ENCODE measurements at regions not wholly inside any gene's neighbourhood (a gene's known extent, or its start where the extent isn't known, plus 50 kb on each side); places are given as distances from the start of the nearest gene placed in this dataset.

DNA sequence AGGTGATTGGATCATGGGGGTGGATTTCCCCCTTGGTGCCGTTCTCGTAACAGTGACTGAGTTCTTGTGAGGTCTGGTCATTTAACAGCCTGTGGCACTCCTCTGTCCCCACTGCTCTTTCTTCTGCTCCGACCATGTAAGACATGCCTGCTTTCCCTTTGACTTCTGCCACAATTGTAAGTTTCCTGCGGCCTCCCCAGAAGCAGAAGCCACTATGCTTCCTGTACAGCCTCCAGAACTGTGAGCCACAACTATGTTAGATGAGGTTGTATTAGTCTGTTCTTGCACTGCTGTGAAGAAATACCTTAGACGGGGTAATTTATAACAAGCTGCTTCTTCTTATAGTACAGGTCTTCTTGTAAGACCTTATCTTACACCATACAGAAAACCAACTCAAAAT, 241.7 kb upstream of the KLF14 start:
- H3K9me3 Mint-ChIP-seq = no peaks in the 10 kb centered on the region
- H3K36me3 Mint-ChIP-seq = peaks cover 38% of the 10 kb centered on the region
- peaks cover 16% of the 10 kb centered on the region for H3K4me1 Mint-ChIP-seq
- no peak overlapping the region for H3K4me3 Mint-ChIP-seq
- no peak for DNase-seq (ENCODE audit: low spot score in 2 of 2)
- no peak for ATAC-seq (ENCODE audit: low read depth)
- no peak overlapping the region for H3K27ac Mint-ChIP-seq
- H3K27me3 Mint-ChIP-seq = no peaks in the 10 kb centered on the region

- no peak overlapping the region for H3K27ac Mint-ChIP-seq
- no peaks in the 10 kb centered on the region for H3K9me3 Mint-ChIP-seq
- ATAC-seq (ENCODE audit: low read depth) (peak; percentile 88), DNase-seq (ENCODE audit: low spot score in 2 of 2) (peak in 1 of 2 donors; percentile 37)
- H3K4me3 Mint-ChIP-seq = no peak overlapping the region
- H3K36me3 Mint-ChIP-seq = peaks cover 17% of the 10 kb centered on the region
- H3K27me3 Mint-ChIP-seq = no peaks in the 10 kb centered on the region
- peaks cover 22% of the 10 kb centered on the region for H3K4me1 Mint-ChIP-seq
These were observed 248.2 kb upstream of the KLF14 start for GRCh38 chr7:130982160-130982638.

DNA sequence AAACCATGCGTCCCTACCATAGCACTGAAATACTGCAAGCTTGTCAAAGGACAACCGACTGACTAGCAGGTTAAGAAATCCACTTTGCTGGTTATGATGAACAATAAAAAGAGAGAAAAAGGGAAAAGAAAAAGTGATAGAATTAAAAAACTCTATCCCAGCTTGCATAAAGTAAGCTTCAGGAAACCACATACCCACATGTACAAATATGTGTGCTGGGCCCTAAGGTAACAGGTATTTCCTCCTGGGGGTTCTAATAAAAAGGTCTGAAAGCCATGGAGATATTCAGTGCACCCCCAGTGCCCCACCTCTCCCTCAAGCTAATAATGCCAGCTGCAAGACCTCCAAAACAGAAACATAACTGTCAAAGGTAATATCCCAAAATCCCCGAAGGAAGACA, 248.6 kb upstream of the KLF14 start:
- peaks cover 17% of the 10 kb centered on the region for H3K36me3 Mint-ChIP-seq
- H3K4me1 Mint-ChIP-seq = peaks cover 23% of the 10 kb centered on the region
- no peaks in the 10 kb centered on the region for H3K9me3 Mint-ChIP-seq
- ATAC-seq (ENCODE audit: low read depth) (peak; percentile 37), DNase-seq (ENCODE audit: low spot score in 2 of 2) (no peak)
- H3K27ac Mint-ChIP-seq = no peak overlapping the region
- H3K4me3 Mint-ChIP-seq = no peak overlapping the region
- H3K27me3 Mint-ChIP-seq = no peaks in the 10 kb centered on the region

- DNase-seq (ENCODE audit: low spot score in 2 of 2) = no peak
- no peaks in the 10 kb centered on the region for H3K9me3 Mint-ChIP-seq
- H3K4me1 Mint-ChIP-seq = peaks cover 36% of the 10 kb centered on the region
- ATAC-seq (ENCODE audit: low read depth) = no peak
- H3K36me3 Mint-ChIP-seq = peaks cover 15% of the 10 kb centered on the region
- no peak overlapping the region for H3K4me3 Mint-ChIP-seq
- no peaks in the 10 kb centered on the region for H3K27me3 Mint-ChIP-seq
- H3K27ac Mint-ChIP-seq = peak overlapping the region; percentile 82
These were observed 251.4 kb upstream of the KLF14 start for GRCh38 chr7:130985361-130985760.

DNA sequence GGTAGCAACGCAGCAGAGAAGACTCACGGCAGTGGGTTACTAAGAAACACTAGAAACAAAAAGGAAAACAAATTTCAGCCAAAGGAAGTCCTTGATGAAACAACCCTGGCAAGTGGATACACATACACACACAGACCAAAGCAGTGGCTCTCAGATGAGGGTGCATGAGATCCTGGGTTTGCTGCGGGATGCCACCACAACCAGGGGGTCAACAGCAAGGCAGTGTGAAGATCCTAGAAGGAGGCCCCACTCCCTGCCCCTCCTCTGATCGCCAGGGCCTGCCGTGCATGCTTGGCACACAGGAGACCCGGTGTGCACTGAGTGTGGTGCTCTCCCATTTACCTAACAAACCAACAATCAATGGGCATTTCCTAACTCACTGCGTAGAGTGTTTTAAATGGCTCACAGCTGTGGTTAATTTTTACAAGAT, 252.3 kb upstream of the KLF14 start:
- no peaks in the 10 kb centered on the region for H3K9me3 Mint-ChIP-seq
- DNase-seq (ENCODE audit: low spot score in 2 of 2) (no peak), ATAC-seq (ENCODE audit: low read depth) (no peak)
- peaks cover 41% of the 10 kb centered on the region for H3K4me1 Mint-ChIP-seq
- no peak overlapping the region for H3K4me3 Mint-ChIP-seq
- peaks cover 19% of the 10 kb centered on the region for H3K36me3 Mint-ChIP-seq
- no peaks in the 10 kb centered on the region for H3K27me3 Mint-ChIP-seq
- peak overlapping the region; percentile 82 for H3K27ac Mint-ChIP-seq

- Mint-ChIP-seq H3K4me3 (no peak overlapping the region), H3K9me3 (no peaks in the 10 kb centered on the region), H3K27ac (peak overlapping the region; percentile 82), H3K27me3 (no peaks in the 10 kb centered on the region), H3K4me1 (peaks cover 45% of the 10 kb centered on the region), H3K36me3 (peaks cover 19% of the 10 kb centered on the region)
- DNase-seq (ENCODE audit: low spot score in 2 of 2) = no peak
- ATAC-seq (ENCODE audit: low read depth) = no peak
These were observed 253.1 kb upstream of the KLF14 start for GRCh38 chr7:130987092-130987491.

- no peaks in the 10 kb centered on the region for H3K9me3 Mint-ChIP-seq
- H3K27ac Mint-ChIP-seq = peak overlapping the region; percentile 81
- no peak for DNase-seq (ENCODE audit: low spot score in 2 of 2)
- ATAC-seq (ENCODE audit: low read depth) = peak; percentile 44
- no peaks in the 10 kb centered on the region for H3K27me3 Mint-ChIP-seq
- H3K4me3 Mint-ChIP-seq = no peak overlapping the region
- H3K36me3 Mint-ChIP-seq = peaks cover 19% of the 10 kb centered on the region
- peaks cover 45% of the 10 kb centered on the region for H3K4me1 Mint-ChIP-seq
These were observed 254.4 kb upstream of the KLF14 start for GRCh38 chr7:130988443-130988842.

- Mint-ChIP-seq H3K4me1 (peaks cover 47% of the 10 kb centered on the region), H3K36me3 (peaks cover 16% of the 10 kb centered on the region), H3K27ac (peak overlapping the region; percentile 81), H3K4me3 (no peak overlapping the region), H3K27me3 (no peaks in the 10 kb centered on the region), H3K9me3 (no peaks in the 10 kb centered on the region)
- no peak for DNase-seq (ENCODE audit: low spot score in 2 of 2)
- ATAC-seq (ENCODE audit: low read depth) = no peak
These were observed 255.2 kb upstream of the KLF14 start for GRCh38 chr7:130989101-130989795.

GRCh38 chr7:130990178-130990832, 256.3 kb upstream of the KLF14 start:
- H3K27ac Mint-ChIP-seq = peak overlapping the region; percentile 62
- no peak for ATAC-seq (ENCODE audit: low read depth)
- H3K4me3 Mint-ChIP-seq = no peak overlapping the region
- no peak for DNase-seq (ENCODE audit: low spot score in 2 of 2)
- peaks cover 51% of the 10 kb centered on the region for H3K4me1 Mint-ChIP-seq
- H3K27me3 Mint-ChIP-seq = no peaks in the 10 kb centered on the region
- H3K36me3 Mint-ChIP-seq = peaks cover 12% of the 10 kb centered on the region
- no peaks in the 10 kb centered on the region for H3K9me3 Mint-ChIP-seq

GRCh38 chr7:130993671-130994365, 259.8 kb upstream of the KLF14 start:
- Mint-ChIP-seq H3K9me3 (no peaks in the 10 kb centered on the region), H3K27me3 (no peaks in the 10 kb centered on the region), H3K27ac (peak overlapping the region; percentile 93), H3K4me1 (peaks cover 52% of the 10 kb centered on the region), H3K36me3 (peaks cover 7% of the 10 kb centered on the region), H3K4me3 (peak overlapping the region; percentile 25)
- ATAC-seq (ENCODE audit: low read depth) (peak; percentile 62), DNase-seq (ENCODE audit: low spot score in 2 of 2) (no peak)

- Mint-ChIP-seq H3K27ac (peak overlapping the region; percentile 93), H3K4me1 (peaks cover 51% of the 10 kb centered on the region), H3K4me3 (no peak overlapping the region), H3K27me3 (no peaks in the 10 kb centered on the region), H3K36me3 (peaks cover 10% of the 10 kb centered on the region), H3K9me3 (no peaks in the 10 kb centered on the region)
- ATAC-seq (ENCODE audit: low read depth) (no peak), DNase-seq (ENCODE audit: low spot score in 2 of 2) (no peak)
These were observed 260.5 kb upstream of the KLF14 start for GRCh38 chr7:130994378-130995115.

GRCh38 chr7:130995252-130996081, 261.5 kb upstream of the KLF14 start:
- Mint-ChIP-seq H3K27ac (peak overlapping the region; percentile 93), H3K36me3 (peaks cover 9% of the 10 kb centered on the region), H3K9me3 (no peaks in the 10 kb centered on the region), H3K4me1 (peaks cover 48% of the 10 kb centered on the region), H3K27me3 (no peaks in the 10 kb centered on the region), H3K4me3 (no peak overlapping the region)
- no peak for ATAC-seq (ENCODE audit: low read depth)
- DNase-seq (ENCODE audit: low spot score in 2 of 2) = no peak

- Mint-ChIP-seq H3K36me3 (peaks cover 7% of the 10 kb centered on the region), H3K4me1 (peaks cover 44% of the 10 kb centered on the region), H3K9me3 (no peaks in the 10 kb centered on the region)
These were observed 262.3 kb upstream of the KLF14 start for GRCh38 chr7:130996205-130996832.

More at GRCh38 chr7:130996205-130996832, 262.3 kb upstream of the KLF14 start:
- Mint-ChIP-seq H3K4me3 (peak overlapping the region; percentile 48), H3K27me3 (no peaks in the 10 kb centered on the region), H3K27ac (peak overlapping the region; percentile 93)
- ATAC-seq (ENCODE audit: low read depth) (no peak), DNase-seq (ENCODE audit: low spot score in 2 of 2) (no peak)

All from memory B cell (primary cell).